ENCODE measurements at regions not wholly inside any gene's neighbourhood (a gene's known extent, or its start where the extent isn't known, plus 50 kb on each side); places are given as distances from the start of the nearest gene placed in this dataset.

- H3K4me3 Mint-ChIP-seq = no peak overlapping the region
- ATAC-seq (replicated peaks; ENCODE audit: extremely low read depth, poor library complexity, severe bottlenecking) (no peak), DNase-seq (ENCODE audit: low spot score in 2 of 2) (no peak)
- H3K9me3 Mint-ChIP-seq = no peaks in the 10 kb centered on the region
- H3K36me3 Mint-ChIP-seq (ENCODE audit: insufficient read depth) = peaks cover 1% of the 10 kb centered on the region
- peaks cover 18% of the 10 kb centered on the region for H3K27me3 Mint-ChIP-seq
- H3K27ac Mint-ChIP-seq (ENCODE audit: low read depth) = no peak overlapping the region
- no peaks in the 10 kb centered on the region for H3K4me1 Mint-ChIP-seq
Observed at GRCh38 chr9:96088510-96088909, 213.0 kb downstream of the ERCC6L2 start.

GRCh38 chr9:96087669-96088299 is 212.3 kb downstream of the ERCC6L2 start:
- ATAC-seq (replicated peaks; ENCODE audit: extremely low read depth, poor library complexity, severe bottlenecking) = no peak
- H3K4me3 Mint-ChIP-seq = no peak overlapping the region
- H3K9me3 Mint-ChIP-seq = no peaks in the 10 kb centered on the region

GRCh38 chr9:96086936-96087571 is 211.6 kb downstream of the ERCC6L2 start:
- Mint-ChIP-seq H3K27ac (ENCODE audit: low read depth) (no peak overlapping the region), H3K4me3 (no peak overlapping the region), H3K36me3 (ENCODE audit: insufficient read depth) (peaks cover 1% of the 10 kb centered on the region), H3K9me3 (no peaks in the 10 kb centered on the region), H3K27me3 (peaks cover 26% of the 10 kb centered on the region), H3K4me1 (no peaks in the 10 kb centered on the region)
- ATAC-seq (replicated peaks; ENCODE audit: extremely low read depth, poor library complexity, severe bottlenecking) (no peak), DNase-seq (ENCODE audit: low spot score in 2 of 2) (no peak)

More at GRCh38 chr9:96087669-96088299, 212.3 kb downstream of the ERCC6L2 start:
- Mint-ChIP-seq H3K36me3 (ENCODE audit: insufficient read depth) (peaks cover 1% of the 10 kb centered on the region), H3K27ac (ENCODE audit: low read depth) (no peak overlapping the region), H3K4me1 (no peaks in the 10 kb centered on the region), H3K27me3 (peaks cover 25% of the 10 kb centered on the region)
- DNase-seq (ENCODE audit: low spot score in 2 of 2) = no peak

- Mint-ChIP-seq H3K4me3 (no peak overlapping the region), H3K4me1 (no peaks in the 10 kb centered on the region), H3K9me3 (no peaks in the 10 kb centered on the region), H3K27ac (ENCODE audit: low read depth) (no peak overlapping the region), H3K36me3 (ENCODE audit: insufficient read depth) (peaks cover 1% of the 10 kb centered on the region), H3K27me3 (peaks cover 35% of the 10 kb centered on the region)
- ATAC-seq (replicated peaks; ENCODE audit: extremely low read depth, poor library complexity, severe bottlenecking) (no peak), DNase-seq (ENCODE audit: low spot score in 2 of 2) (no peak)
Observed at GRCh38 chr9:96085491-96086143, 210.1 kb downstream of the ERCC6L2 start.

- no peak for DNase-seq (ENCODE audit: low spot score in 2 of 2)
- Mint-ChIP-seq H3K36me3 (ENCODE audit: insufficient read depth) (peaks cover 1% of the 10 kb centered on the region), H3K9me3 (no peaks in the 10 kb centered on the region), H3K4me1 (no peaks in the 10 kb centered on the region), H3K27ac (ENCODE audit: low read depth) (no peak overlapping the region), H3K4me3 (no peak overlapping the region), H3K27me3 (peaks cover 35% of the 10 kb centered on the region)
- ATAC-seq (replicated peaks; ENCODE audit: extremely low read depth, poor library complexity, severe bottlenecking) = no peak
Observed at GRCh38 chr9:96084331-96084734, 208.8 kb downstream of the ERCC6L2 start.

GRCh38 chr9:96082516-96083232 is 207.2 kb downstream of the ERCC6L2 start:
- H3K27me3 Mint-ChIP-seq = peaks cover 29% of the 10 kb centered on the region
- H3K36me3 Mint-ChIP-seq (ENCODE audit: insufficient read depth) = no peaks in the 10 kb centered on the region
- H3K27ac Mint-ChIP-seq (ENCODE audit: low read depth) = no peak overlapping the region
- no peaks in the 10 kb centered on the region for H3K9me3 Mint-ChIP-seq
- no peak overlapping the region for H3K4me3 Mint-ChIP-seq
- no peak for DNase-seq (ENCODE audit: low spot score in 2 of 2)
- no peak for ATAC-seq (replicated peaks; ENCODE audit: extremely low read depth, poor library complexity, severe bottlenecking)
- H3K4me1 Mint-ChIP-seq = no peaks in the 10 kb centered on the region

GRCh38 chr9:96080364-96080763 is 204.9 kb downstream of the ERCC6L2 start:
- H3K27me3 Mint-ChIP-seq = peaks cover 26% of the 10 kb centered on the region

GRCh38 chr9:96079779-96080178 is 204.3 kb downstream of the ERCC6L2 start:
- no peaks in the 10 kb centered on the region for H3K9me3 Mint-ChIP-seq
- H3K36me3 Mint-ChIP-seq (ENCODE audit: insufficient read depth) = no peaks in the 10 kb centered on the region
- H3K4me1 Mint-ChIP-seq = no peaks in the 10 kb centered on the region
- no peak for DNase-seq (ENCODE audit: low spot score in 2 of 2)
- no peak for ATAC-seq (replicated peaks; ENCODE audit: extremely low read depth, poor library complexity, severe bottlenecking)
- H3K27me3 Mint-ChIP-seq = peaks cover 26% of the 10 kb centered on the region
- no peak overlapping the region for H3K27ac Mint-ChIP-seq (ENCODE audit: low read depth)
- no peak overlapping the region for H3K4me3 Mint-ChIP-seq

More at GRCh38 chr9:96080364-96080763, 204.9 kb downstream of the ERCC6L2 start:
- DNase-seq (ENCODE audit: low spot score in 2 of 2) (no peak), ATAC-seq (replicated peaks; ENCODE audit: extremely low read depth, poor library complexity, severe bottlenecking) (no peak)
- Mint-ChIP-seq H3K36me3 (ENCODE audit: insufficient read depth) (no peaks in the 10 kb centered on the region), H3K9me3 (no peaks in the 10 kb centered on the region), H3K4me1 (no peaks in the 10 kb centered on the region), H3K27ac (ENCODE audit: low read depth) (no peak overlapping the region), H3K4me3 (no peak overlapping the region)

- Mint-ChIP-seq H3K27ac (ENCODE audit: low read depth) (no peak overlapping the region), H3K4me1 (no peaks in the 10 kb centered on the region)
- no peak for ATAC-seq (replicated peaks; ENCODE audit: extremely low read depth, poor library complexity, severe bottlenecking)
Observed at GRCh38 chr9:96078897-96079490, 203.5 kb downstream of the ERCC6L2 start.

GRCh38 chr9:96075757-96076156 is 200.3 kb downstream of the ERCC6L2 start:
- Mint-ChIP-seq H3K4me3 (no peak overlapping the region), H3K27me3 (peaks cover 13% of the 10 kb centered on the region), H3K36me3 (ENCODE audit: insufficient read depth) (peaks cover 2% of the 10 kb centered on the region), H3K4me1 (no peaks in the 10 kb centered on the region), H3K27ac (ENCODE audit: low read depth) (no peak overlapping the region), H3K9me3 (no peaks in the 10 kb centered on the region)
- DNase-seq (ENCODE audit: low spot score in 2 of 2) (no peak), ATAC-seq (replicated peaks; ENCODE audit: extremely low read depth, poor library complexity, severe bottlenecking) (no peak)

More at GRCh38 chr9:96078897-96079490, 203.5 kb downstream of the ERCC6L2 start:
- DNase-seq (ENCODE audit: low spot score in 2 of 2) = no peak
- Mint-ChIP-seq H3K36me3 (ENCODE audit: insufficient read depth) (peaks cover 1% of the 10 kb centered on the region), H3K4me3 (no peak overlapping the region), H3K27me3 (peaks cover 27% of the 10 kb centered on the region), H3K9me3 (no peaks in the 10 kb centered on the region)

GRCh38 chr9:96075111-96075510 is 199.6 kb downstream of the ERCC6L2 start:
- H3K9me3 Mint-ChIP-seq = no peaks in the 10 kb centered on the region
- peaks cover 18% of the 10 kb centered on the region for H3K27me3 Mint-ChIP-seq
- no peak overlapping the region for H3K27ac Mint-ChIP-seq (ENCODE audit: low read depth)
- H3K4me1 Mint-ChIP-seq = no peaks in the 10 kb centered on the region
- peaks cover 2% of the 10 kb centered on the region for H3K36me3 Mint-ChIP-seq (ENCODE audit: insufficient read depth)
- no peak overlapping the region for H3K4me3 Mint-ChIP-seq
- ATAC-seq (replicated peaks; ENCODE audit: extremely low read depth, poor library complexity, severe bottlenecking) = no peak
- DNase-seq (ENCODE audit: low spot score in 2 of 2) = no peak
